ENCODE measurements at regions not wholly inside any gene's neighbourhood (a gene's known extent, or its start where the extent isn't known, plus 50 kb on each side); places are given as distances from the start of the nearest gene placed in this dataset.
"Not testable (repeated sequence)": the region's sequence is repeated elsewhere in the genome, so short reads cannot be mapped to it uniquely, and the experiment has no call there.

GRCh38 chr12:59365133-59365532 lies 230.7 kb upstream of the SLC16A7 start:
- TF ChIP-seq, protein P1, sequence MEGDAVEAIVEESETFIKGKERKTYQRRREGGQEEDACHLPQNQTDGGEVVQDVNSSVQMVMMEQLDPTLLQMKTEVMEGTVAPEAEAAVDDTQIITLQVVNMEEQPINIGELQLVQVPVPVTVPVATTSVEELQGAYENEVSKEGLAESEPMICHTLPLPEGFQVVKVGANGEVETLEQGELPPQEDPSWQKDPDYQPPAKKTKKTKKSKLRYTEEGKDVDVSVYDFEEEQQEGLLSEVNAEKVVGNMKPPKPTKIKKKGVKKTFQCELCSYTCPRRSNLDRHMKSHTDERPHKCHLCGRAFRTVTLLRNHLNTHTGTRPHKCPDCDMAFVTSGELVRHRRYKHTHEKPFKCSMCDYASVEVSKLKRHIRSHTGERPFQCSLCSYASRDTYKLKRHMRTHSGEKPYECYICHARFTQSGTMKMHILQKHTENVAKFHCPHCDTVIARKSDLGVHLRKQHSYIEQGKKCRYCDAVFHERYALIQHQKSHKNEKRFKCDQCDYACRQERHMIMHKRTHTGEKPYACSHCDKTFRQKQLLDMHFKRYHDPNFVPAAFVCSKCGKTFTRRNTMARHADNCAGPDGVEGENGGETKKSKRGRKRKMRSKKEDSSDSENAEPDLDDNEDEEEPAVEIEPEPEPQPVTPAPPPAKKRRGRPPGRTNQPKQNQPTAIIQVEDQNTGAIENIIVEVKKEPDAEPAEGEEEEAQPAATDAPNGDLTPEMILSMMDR (conservative IDR thresholded peaks at IDR 0.05): no peak
- no peak for TF ChIP-seq ZFX (IDR thresholded peaks at IDR 0.05)
- no peak overlapping the region for H3K27ac ChIP-seq

DNA sequence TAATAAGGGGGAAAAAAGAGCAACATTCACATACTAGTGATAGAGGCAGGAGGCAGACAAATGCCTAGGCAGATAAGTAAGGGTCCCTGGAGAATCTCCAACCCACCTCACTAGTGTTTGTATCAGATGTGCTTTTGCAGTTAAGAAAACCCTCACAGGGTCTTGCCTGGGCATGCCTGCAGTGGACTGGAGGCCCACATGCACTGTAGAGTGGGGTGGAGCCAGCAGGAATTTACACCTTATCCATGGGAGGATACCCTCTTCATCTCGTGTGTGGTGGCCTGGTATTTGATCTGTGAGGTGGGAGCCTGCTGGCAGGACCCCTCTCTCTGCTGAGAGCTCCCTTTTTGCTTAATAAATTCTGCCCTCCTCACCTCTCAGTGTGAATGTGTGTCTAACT lies 238.0 kb upstream of the SLC16A7 start:
- TF ChIP-seq ZFX (IDR thresholded peaks at IDR 0.05): no peak
- TF ChIP-seq, protein P1 (conservative IDR thresholded peaks at IDR 0.05): no peak
- H3K27ac ChIP-seq: no peak overlapping the region

DNA sequence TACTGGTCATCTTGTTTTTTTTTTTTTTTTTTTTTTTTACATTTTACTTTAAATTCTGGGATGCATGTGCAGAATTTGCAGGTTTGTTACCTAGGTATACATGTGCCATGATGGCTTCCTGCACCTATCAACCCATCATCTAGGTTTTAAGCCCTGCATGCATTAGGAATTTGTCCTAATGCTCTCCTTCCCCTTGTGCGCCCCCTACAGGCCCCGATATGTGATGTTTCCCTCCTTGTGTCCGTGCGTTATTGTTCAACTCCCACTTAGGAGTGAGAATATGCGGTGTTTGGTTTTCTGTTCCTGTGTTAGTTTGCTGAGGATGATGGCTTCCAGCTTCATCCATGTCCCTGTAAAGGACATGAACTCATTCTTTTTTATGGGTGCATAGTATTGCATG lies 249.6 kb upstream of the SLC16A7 start:
- H3K27ac ChIP-seq: not testable (repeated sequence)
- TF ChIP-seq, protein P1 (conservative IDR thresholded peaks at IDR 0.05): peak; percentile 52

- no peak overlapping the region for H3K27ac ChIP-seq
- TF ChIP-seq ZFX (IDR thresholded peaks at IDR 0.05): no peak
- TF ChIP-seq, protein P1 (conservative IDR thresholded peaks at IDR 0.05): no peak
These were observed 250.4 kb upstream of the SLC16A7 start for GRCh38 chr12:59345406-59345805.

DNA sequence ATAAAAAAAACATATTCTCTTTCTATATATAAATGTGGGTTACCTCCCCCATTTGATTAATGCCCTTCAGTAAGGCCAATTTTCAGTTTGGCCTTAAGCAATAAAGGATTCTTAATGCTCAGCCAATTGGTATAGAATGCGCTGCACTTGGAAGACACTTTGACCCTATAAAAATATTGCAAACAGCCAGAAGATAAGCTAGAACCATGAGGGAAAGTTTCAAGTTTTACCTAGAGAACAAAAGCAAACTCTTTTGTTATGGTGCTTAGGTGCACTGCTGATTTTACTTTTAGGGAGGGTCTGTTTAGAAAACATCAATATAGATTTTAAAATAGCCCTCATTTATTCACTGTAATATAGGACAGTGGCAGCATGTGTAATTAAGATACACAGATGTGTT lies 251.6 kb upstream of the SLC16A7 start:
- no peak overlapping the region for H3K27ac ChIP-seq
- TF ChIP-seq, protein P1 (conservative IDR thresholded peaks at IDR 0.05): no peak
- no peak for TF ChIP-seq ZFX (IDR thresholded peaks at IDR 0.05)

DNA sequence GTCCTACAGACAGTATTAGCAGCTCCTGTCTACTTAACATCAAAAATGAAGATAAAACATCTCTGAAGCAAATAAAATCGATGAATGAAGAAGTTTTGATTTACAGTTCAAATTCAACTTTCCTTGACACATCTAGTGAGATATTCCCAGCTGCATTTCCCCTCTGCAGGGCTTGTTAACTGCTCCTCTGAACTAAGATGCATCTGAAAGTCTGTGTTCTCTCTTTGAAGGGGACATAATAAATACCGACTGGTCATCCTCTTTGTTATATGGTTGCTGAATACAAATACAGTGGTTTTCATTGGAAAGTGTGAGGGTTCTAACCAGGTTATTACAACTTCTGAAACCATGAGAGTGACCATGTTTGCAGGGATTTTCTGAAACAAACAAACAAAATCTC lies 266.4 kb upstream of the SLC16A7 start:
- H3K27ac ChIP-seq: no peak overlapping the region
- TF ChIP-seq, protein P1 (conservative IDR thresholded peaks at IDR 0.05): no peak

- not testable (repeated sequence) for H3K27ac ChIP-seq
These were observed 267.3 kb upstream of the SLC16A7 start for GRCh38 chr12:59328395-59329075.

GRCh38 chr12:59326457-59326856 lies 269.4 kb upstream of the SLC16A7 start:
- H3K27ac ChIP-seq: not testable (repeated sequence)
